Lower leg skin (tissue), 3 donors: ENCODE measurements at regions not wholly inside any gene's neighbourhood (a gene's known extent, or its start where the extent isn't known, plus 50 kb on each side); places are given as distances from the start of the nearest gene placed in this dataset.

ENCODE experiments used
- CTCF ChIP-seq, 3 donors: fragments of 450-650 bp; IDR thresholded peaks; one replicate each; pipeline ENCODE4 v1.5.1; 2016; ENCODE audit warnings: antibody characterized with exemption in 3 of 3, mild to moderate bottlenecking in 3 of 3, moderate library complexity in 2 of 3
- POLR2A ChIP-seq, 2 donors: fragments of 450-650 bp; IDR thresholded peaks; one replicate each; pipeline ENCODE4 v1.6.1; 2016 to 2017; ENCODE audit warnings: antibody characterized with exemption in 2 of 2, mild to moderate bottlenecking in 1 of 2, moderate library complexity in 1 of 2

GRCh38 chr2:6288791-6289190 is 576.9 kb downstream of the CMPK2 start:
- TF ChIP-seq CTCF (IDR thresholded peaks at IDR 0.05) (no peak), POLR2A (IDR thresholded peaks at IDR 0.05) (no peak)
